ENCODE measurements at regions not wholly inside any gene's neighbourhood (a gene's known extent, or its start where the extent isn't known, plus 50 kb on each side); places are given as distances from the start of the nearest gene placed in this dataset.
"Not testable (repeated sequence)": the region's sequence is repeated elsewhere in the genome, so short reads cannot be mapped to it uniquely, and the experiment has no call there.

DNA sequence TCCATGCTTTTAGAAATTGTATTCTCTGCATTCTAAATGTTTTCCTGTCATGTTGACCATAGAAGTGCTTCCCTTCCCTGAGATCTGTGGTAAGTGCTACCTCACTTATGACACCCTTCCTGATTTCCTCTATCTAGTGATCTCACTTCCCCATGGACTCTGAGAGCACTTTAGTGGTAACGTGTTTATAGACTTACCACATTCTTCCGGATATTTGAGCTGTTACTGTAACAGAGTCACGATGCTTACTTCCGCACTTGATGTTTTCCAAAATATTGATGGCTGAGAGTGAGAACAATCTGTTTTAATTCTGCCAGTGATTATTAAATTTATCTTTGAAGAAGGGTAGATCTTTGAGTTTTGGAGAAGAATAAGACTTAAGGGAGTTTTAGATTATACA is 60.1 kb upstream of the NAMPT start:
- peak in 1 of 4 donors; percentile 25 for DNase-seq
- H3K4me1 ChIP-seq = no peaks in the 10 kb centered on the region
- peak overlapping the region in 1 of 4 donors; percentile 60 for H3K27ac ChIP-seq
- TF ChIP-seq POLR2A (IDR thresholded peaks at IDR 0.05) = no peak
- TF ChIP-seq, protein P1, sequence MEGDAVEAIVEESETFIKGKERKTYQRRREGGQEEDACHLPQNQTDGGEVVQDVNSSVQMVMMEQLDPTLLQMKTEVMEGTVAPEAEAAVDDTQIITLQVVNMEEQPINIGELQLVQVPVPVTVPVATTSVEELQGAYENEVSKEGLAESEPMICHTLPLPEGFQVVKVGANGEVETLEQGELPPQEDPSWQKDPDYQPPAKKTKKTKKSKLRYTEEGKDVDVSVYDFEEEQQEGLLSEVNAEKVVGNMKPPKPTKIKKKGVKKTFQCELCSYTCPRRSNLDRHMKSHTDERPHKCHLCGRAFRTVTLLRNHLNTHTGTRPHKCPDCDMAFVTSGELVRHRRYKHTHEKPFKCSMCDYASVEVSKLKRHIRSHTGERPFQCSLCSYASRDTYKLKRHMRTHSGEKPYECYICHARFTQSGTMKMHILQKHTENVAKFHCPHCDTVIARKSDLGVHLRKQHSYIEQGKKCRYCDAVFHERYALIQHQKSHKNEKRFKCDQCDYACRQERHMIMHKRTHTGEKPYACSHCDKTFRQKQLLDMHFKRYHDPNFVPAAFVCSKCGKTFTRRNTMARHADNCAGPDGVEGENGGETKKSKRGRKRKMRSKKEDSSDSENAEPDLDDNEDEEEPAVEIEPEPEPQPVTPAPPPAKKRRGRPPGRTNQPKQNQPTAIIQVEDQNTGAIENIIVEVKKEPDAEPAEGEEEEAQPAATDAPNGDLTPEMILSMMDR (IDR thresholded peaks at IDR 0.05) = no peak
- no peak overlapping the region for H3K4me3 ChIP-seq
- peaks cover 0 to 34% (median 0%) of the 10 kb centered on the region in 3 donors for H3K9me3 ChIP-seq
- no peak for ATAC-seq
- no peaks in the 10 kb centered on the region for H3K27me3 ChIP-seq
- intact Hi-C loops (cut with DNase I) = no loop called here
- 60 to 83% methylated on average over 4 of the region's 4 CpGs for WGBS, 2 donors
- H3K36me3 ChIP-seq (replicated peaks in 1 of 2; ENCODE audit: insufficient read depth in 1 of 2, low read depth in 2 of 2) = no peaks in the 10 kb centered on the region

DNA sequence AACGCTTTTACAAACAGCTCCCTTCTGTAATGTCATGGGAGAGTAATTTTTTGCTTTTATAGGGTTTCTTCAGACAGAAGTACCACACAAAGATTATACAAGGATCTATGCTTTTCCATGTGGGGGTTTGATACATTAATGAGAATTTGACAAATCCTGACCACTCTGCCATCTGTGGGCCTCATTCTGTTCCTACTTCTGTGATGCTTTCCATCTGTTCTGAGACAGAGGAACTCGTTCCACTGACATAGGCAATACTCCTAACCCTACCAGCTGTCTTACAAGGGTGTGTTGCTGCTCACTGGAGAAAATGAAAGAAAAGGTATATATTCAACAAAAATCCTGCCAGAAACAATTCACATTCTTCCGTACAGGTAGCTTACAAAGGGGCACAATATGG is 59.4 kb upstream of the NAMPT start:
- ATAC-seq (no peak), DNase-seq (no peak)
- Histone ChIP-seq H3K4me1 (no peaks in the 10 kb centered on the region), H3K27me3 (no peaks in the 10 kb centered on the region), H3K9me3 (peaks cover 0 to 29% (median 0%) of the 10 kb centered on the region in 3 donors), H3K36me3 (replicated peaks in 1 of 2; ENCODE audit: insufficient read depth in 1 of 2, low read depth in 2 of 2) (no peaks in the 10 kb centered on the region), H3K4me3 (no peak overlapping the region), H3K27ac (peak overlapping the region in 1 of 4 donors; percentile 47)
- WGBS, 2 donors = 56 to 61% methylated on average over 3 of the region's 3 CpGs
- TF ChIP-seq, protein P1 (IDR thresholded peaks at IDR 0.05) = no peak
- no peak for TF ChIP-seq POLR2A (IDR thresholded peaks at IDR 0.05)
- intact Hi-C loops (cut with DNase I) = no loop called here

DNA sequence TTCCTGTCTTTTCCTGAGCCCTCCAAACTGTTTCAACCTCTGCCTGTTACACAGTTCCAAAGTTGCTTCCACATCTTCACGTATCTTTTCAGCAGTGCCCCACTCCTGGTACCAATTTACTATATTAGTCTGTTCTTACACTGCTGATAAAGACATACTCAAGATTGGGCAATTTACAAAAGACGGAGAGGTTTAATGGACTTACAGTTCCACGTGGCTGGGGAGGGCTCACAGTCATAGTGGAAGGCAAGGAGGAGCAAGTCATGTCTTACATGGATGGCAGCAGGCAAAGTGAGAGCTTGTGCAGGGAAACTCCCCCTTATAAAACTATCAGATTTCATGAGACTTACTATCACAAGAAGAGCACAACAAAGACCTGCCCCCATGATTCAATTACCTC is 57.3 kb upstream of the NAMPT start:
- H3K36me3 ChIP-seq (replicated peaks in 1 of 2; ENCODE audit: insufficient read depth in 1 of 2, low read depth in 2 of 2); H3K27me3 ChIP-seq; intact Hi-C loops (cut with DNase I); H3K4me1 ChIP-seq; H3K4me3 ChIP-seq; ATAC-seq; H3K27ac ChIP-seq; DNase-seq: not testable (repeated sequence)
- peaks cover 0 to 29% (median 0%) of the 10 kb centered on the region in 3 donors for H3K9me3 ChIP-seq
- WGBS, 2 donors = 61 to 70% methylated on average over 3 of the region's 3 CpGs

DNA sequence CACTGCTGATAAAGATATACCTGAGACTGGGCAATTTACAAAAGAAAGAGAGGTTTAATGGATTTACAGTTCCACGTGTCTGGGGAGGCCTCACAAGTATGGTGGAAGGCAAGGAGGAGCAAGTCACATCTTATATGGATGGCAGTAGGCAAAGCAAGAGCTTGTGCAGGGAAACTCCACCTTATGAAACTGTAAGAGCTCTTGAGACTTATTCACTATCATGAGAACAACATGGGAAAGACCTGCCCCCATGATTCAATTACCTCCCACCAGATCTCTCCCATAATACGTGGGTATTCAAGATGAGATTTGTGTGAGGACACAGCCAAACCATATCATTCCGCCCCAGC is 55.4 kb upstream of the NAMPT start:
- ATAC-seq; H3K4me3 ChIP-seq; H3K4me1 ChIP-seq; H3K27me3 ChIP-seq; H3K36me3 ChIP-seq (replicated peaks in 1 of 2; ENCODE audit: insufficient read depth in 1 of 2, low read depth in 2 of 2); DNase-seq; intact Hi-C loops (cut with DNase I); H3K27ac ChIP-seq: not testable (repeated sequence)
- WGBS, 2 donors = 45 to 52% methylated on average over 3 of the region's 3 CpGs
- H3K9me3 ChIP-seq = peaks cover 0 to 29% (median 0%) of the 10 kb centered on the region in 3 donors

DNA sequence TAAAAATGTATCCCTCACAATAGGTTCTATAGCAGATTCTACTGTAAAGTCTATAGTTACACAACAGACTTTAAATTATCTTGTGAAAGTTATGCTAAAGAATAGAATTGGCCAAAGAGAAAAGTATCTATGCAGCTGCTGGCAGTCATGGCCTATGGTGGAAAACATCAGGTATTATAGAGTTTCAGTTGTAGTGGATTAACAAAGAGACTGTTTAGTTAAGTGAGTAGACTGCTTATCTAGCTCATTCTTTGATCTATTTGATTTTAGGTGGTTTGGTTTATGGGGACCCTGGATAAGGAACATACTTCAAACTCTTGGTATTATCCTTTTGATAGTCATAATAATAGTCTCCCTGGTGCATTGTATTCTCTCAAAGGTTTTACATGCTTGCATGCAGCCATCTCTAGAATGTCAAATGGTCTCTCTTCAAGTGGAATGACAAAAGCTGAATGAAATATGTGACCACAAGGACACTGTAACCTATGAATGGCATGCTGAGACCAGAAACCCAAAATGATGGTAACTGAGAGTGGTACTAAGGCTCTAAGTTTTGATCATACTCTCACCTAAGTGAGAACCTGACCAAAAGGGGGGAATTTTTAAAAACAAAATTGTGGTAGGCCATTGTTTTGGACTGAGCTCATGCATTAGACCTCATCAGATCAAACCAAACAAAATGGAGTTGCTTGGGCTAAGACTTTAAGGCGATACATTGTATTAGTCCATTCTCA is 54.9 kb upstream of the NAMPT start:
- Histone ChIP-seq H3K4me1 (no peaks in the 10 kb centered on the region), H3K36me3 (replicated peaks in 1 of 2; ENCODE audit: insufficient read depth in 1 of 2, low read depth in 2 of 2) (no peaks in the 10 kb centered on the region), H3K27ac (no peak overlapping the region), H3K27me3 (no peaks in the 10 kb centered on the region), H3K9me3 (peaks cover 0 to 29% (median 0%) of the 10 kb centered on the region in 3 donors), H3K4me3 (no peak overlapping the region)
- TF ChIP-seq, protein P1 (IDR thresholded peaks at IDR 0.05) = no peak
- TF ChIP-seq POLR2A (IDR thresholded peaks at IDR 0.05) = no peak
- intact Hi-C loops (cut with DNase I) = no loop called here
- 47% methylated on average over 1 of the region's 1 CpG; no CpG with 5 or more reads in 1 of the 2 donors for WGBS, 2 donors
- no peak for DNase-seq
- no peak for ATAC-seq

DNA sequence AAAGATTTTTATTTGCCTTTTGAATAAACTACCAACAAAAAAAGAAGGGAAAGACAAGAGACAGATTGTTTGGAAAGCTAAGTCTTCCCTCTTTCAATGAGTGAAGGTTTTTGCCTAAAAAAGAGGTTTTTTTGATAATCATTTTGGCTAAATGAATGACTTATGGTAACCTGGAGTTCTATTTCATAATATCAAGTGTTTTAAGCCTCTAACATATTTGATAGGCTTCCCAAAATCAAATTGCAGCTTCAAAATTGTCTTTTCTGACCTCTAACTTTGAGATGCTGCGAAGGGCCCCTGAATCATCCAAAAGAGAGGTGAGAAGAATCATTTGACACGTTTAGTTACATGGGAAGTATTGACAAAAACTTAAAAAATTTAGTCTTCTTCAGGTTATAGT is 53.0 kb upstream of the NAMPT start:
- ATAC-seq (no peak), DNase-seq (no peak)
- Histone ChIP-seq H3K9me3 (peaks cover 0 to 19% (median 0%) of the 10 kb centered on the region in 3 donors), H3K4me3 (no peak overlapping the region), H3K4me1 (no peaks in the 10 kb centered on the region), H3K36me3 (replicated peaks in 1 of 2; ENCODE audit: insufficient read depth in 1 of 2, low read depth in 2 of 2) (no peaks in the 10 kb centered on the region), H3K27ac (no peak overlapping the region), H3K27me3 (no peaks in the 10 kb centered on the region)
- WGBS, 2 donors = 44 to 48% methylated on average over 2 of the region's 2 CpGs
- intact Hi-C loops (cut with DNase I) = no loop called here
- TF ChIP-seq, protein P1 (IDR thresholded peaks at IDR 0.05) = no peak
- TF ChIP-seq POLR2A (IDR thresholded peaks at IDR 0.05) = no peak

Data from body of pancreas (tissue), 4 donors.